PFSK-1 (cell line): ENCODE measurements at regions not wholly inside any gene's neighbourhood (a gene's known extent, or its start where the extent isn't known, plus 50 kb on each side); places are given as distances from the start of the nearest gene placed in this dataset.

Experiments
- FOXP2 ChIP-seq: optimal IDR thresholded peaks from 2 replicates; pipeline ENCODE3; 2011; ENCODE audit warnings: borderline replicate concordance, control low read depth, inconsistent platforms; ENCODE audit not compliant: insufficient read depth; ENCODE audit errors: extremely low read length, extremely low read depth
- POLR2AphosphoS5 ChIP-seq: IDR thresholded peaks from 2 replicates; pipeline ENCODE4 v1.6.1; 2012; ENCODE audit warnings: low read depth, mild to moderate bottlenecking, control low read depth, low read length, moderate library complexity
- SIN3A ChIP-seq: IDR thresholded peaks from 2 replicates; pipeline ENCODE4 v1.6.1; 2012; ENCODE audit warnings: mild to moderate bottlenecking, low read length, moderate library complexity, borderline replicate concordance; ENCODE audit not compliant: insufficient read depth
- TAF1 ChIP-seq: IDR thresholded peaks from 2 replicates; pipeline ENCODE4 v1.6.1; 2012; ENCODE audit warnings: low read length, control low read depth, borderline replicate concordance; ENCODE audit not compliant: insufficient read depth
- TF ChIP-seq, protein P1 (sequence below), 2 experiments: IDR thresholded peaks; 2 replicates each; pipeline versions ENCODE4 v1.6.1 to v1.8.0; 2011 to 2012; ENCODE audit warnings: low read depth in 2 of 2, low read length in 2 of 2, control low read depth in 1 of 2, inconsistent platforms in 1 of 2, mild to moderate bottlenecking in 1 of 2, moderate library complexity in 1 of 2; ENCODE audit not compliant: insufficient read depth in 1 of 2

DNA sequence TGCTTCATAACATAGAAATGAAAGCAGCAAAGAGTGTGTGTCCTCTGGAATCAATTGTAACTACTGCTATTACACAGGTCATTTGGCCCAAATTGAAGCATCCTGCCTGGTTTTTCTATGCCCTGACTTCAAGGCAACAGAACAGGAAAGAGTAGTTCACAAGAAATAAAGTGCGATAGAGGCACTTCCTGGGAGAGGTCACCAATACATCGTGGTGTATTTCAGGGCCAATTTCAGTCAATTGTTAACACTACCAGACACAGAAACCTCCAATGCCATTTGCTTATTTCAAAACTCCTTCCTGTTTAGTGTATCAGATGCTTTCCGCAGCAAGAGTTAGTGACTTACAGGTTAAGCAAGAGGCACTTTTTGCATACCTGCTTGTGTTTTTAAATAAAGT lies 292.1 kb downstream of the ETAA1 start:
- TF ChIP-seq, protein P1, sequence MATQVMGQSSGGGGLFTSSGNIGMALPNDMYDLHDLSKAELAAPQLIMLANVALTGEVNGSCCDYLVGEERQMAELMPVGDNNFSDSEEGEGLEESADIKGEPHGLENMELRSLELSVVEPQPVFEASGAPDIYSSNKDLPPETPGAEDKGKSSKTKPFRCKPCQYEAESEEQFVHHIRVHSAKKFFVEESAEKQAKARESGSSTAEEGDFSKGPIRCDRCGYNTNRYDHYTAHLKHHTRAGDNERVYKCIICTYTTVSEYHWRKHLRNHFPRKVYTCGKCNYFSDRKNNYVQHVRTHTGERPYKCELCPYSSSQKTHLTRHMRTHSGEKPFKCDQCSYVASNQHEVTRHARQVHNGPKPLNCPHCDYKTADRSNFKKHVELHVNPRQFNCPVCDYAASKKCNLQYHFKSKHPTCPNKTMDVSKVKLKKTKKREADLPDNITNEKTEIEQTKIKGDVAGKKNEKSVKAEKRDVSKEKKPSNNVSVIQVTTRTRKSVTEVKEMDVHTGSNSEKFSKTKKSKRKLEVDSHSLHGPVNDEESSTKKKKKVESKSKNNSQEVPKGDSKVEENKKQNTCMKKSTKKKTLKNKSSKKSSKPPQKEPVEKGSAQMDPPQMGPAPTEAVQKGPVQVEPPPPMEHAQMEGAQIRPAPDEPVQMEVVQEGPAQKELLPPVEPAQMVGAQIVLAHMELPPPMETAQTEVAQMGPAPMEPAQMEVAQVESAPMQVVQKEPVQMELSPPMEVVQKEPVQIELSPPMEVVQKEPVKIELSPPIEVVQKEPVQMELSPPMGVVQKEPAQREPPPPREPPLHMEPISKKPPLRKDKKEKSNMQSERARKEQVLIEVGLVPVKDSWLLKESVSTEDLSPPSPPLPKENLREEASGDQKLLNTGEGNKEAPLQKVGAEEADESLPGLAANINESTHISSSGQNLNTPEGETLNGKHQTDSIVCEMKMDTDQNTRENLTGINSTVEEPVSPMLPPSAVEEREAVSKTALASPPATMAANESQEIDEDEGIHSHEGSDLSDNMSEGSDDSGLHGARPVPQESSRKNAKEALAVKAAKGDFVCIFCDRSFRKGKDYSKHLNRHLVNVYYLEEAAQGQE (IDR thresholded peaks at IDR 0.05; ENCODE audit: insufficient read depth in 1 of 2, low read depth in 2 of 2, low read length in 2 of 2): no peak
- TF ChIP-seq POLR2AphosphoS5 (no peak), FOXP2 (no peak), SIN3A (no peak), TAF1 (no peak)

DNA sequence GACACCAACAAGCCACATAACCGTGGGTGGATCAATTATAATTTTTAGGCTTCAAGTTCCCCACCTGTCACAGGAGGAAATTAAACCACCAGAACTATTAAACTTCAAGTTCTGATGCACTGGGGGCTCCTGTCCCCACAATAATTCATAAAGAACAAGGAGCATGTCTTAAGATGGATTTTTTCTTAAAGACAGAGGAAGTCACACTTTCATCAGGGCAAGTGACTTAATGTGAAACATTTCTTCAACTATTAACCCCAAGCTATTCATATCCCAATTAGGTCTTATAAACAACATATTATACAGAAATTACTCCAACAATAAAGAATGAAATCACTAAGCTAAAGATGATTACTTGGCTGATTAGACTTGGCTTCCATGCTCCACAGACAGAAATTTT lies 292.5 kb downstream of the ETAA1 start:
- TF ChIP-seq POLR2AphosphoS5: no peak
- TF ChIP-seq SIN3A: no peak
- TF ChIP-seq TAF1: no peak
- TF ChIP-seq, protein P1 (IDR thresholded peaks at IDR 0.05; ENCODE audit: insufficient read depth in 1 of 2, low read depth in 2 of 2, low read length in 2 of 2): no peak
- TF ChIP-seq FOXP2: no peak

DNA sequence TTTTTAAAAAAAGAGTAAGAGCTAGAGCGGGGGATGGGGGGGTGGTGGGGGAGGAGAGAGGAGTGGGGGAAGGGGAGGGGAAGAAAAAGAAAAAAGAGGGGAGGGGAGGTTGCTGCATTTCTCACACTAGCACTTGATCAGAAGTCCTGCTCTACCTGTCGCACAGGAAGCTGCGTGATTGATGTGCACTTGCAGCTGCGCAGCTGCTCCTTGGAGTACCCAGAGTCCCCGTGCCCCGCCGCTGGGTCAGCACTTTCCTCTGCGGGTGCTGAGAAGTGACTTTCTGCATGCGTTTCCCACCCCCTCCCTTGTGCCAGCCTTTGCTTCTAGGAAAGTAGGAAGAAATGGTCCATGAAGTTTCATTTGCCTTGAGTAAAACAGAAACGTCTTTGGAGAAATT lies 297.3 kb downstream of the ETAA1 start:
- TF ChIP-seq POLR2AphosphoS5 (no peak), SIN3A (no peak), FOXP2 (no peak), TAF1 (no peak)
- TF ChIP-seq, protein P1 (IDR thresholded peaks at IDR 0.05; ENCODE audit: insufficient read depth in 1 of 2, low read depth in 2 of 2, low read length in 2 of 2): no peak

DNA sequence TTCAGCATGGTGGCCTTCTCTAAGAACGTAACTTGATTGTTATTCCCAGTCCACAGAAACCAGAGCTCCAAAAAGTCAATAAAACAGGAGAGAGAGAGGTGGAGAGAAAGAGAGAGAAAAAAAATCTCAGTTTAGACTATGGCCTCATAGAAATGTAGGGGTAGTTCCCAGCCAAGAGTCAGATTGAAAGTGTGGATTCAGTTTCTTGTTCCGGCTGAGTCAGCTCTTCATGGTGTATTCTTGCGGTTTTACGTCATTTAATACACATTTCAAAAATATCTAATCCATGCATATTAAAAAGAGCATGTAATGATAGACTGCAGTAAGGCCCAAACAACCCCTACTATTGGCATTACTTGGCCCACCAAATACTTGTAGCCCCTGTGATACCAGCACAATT lies 303.9 kb downstream of the ETAA1 start:
- TF ChIP-seq FOXP2 (no peak), TAF1 (no peak), SIN3A (no peak), POLR2AphosphoS5 (no peak)
- TF ChIP-seq, protein P1 (IDR thresholded peaks at IDR 0.05; ENCODE audit: insufficient read depth in 1 of 2, low read depth in 2 of 2, low read length in 2 of 2): no peak

DNA sequence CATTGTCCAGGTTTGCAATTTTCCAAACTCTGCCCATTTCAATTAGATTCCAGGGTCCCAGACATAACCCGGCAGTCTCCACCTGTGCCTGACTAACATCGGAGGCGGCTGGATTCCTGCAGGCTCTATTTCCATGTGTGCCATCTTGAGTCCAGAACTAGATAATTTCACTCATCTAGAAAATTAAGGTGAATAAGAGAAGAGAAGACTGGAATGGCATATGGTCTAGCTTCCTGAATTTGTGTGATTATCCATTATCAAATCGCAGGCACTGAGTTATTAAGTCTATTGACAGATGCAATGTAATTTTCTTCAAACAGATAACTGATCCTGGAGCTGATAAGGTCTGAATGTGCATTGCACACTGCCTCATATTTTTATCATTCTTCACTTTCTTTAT lies 305.2 kb downstream of the ETAA1 start:
- TF ChIP-seq, protein P1 (IDR thresholded peaks at IDR 0.05; ENCODE audit: insufficient read depth in 1 of 2, low read depth in 2 of 2, low read length in 2 of 2): no peak
- no peak for TF ChIP-seq POLR2AphosphoS5
- TF ChIP-seq FOXP2: no peak
- TF ChIP-seq SIN3A: no peak
- TF ChIP-seq TAF1: no peak
